Muscle of arm (tissue), 1 donor: ENCODE measurements at regions not wholly inside any gene's neighbourhood (a gene's known extent, or its start where the extent isn't known, plus 50 kb on each side); places are given as distances from the start of the nearest gene placed in this dataset.

Experiments used
- DNase-seq: peaks from one replicate; pipeline ENCODE4 v3.0.0-alpha.2; 2013

GRCh38 chr2:126990605-126991532 lies 92.2 kb downstream of the TEX51 start:
- DNase-seq: no peak

DNA sequence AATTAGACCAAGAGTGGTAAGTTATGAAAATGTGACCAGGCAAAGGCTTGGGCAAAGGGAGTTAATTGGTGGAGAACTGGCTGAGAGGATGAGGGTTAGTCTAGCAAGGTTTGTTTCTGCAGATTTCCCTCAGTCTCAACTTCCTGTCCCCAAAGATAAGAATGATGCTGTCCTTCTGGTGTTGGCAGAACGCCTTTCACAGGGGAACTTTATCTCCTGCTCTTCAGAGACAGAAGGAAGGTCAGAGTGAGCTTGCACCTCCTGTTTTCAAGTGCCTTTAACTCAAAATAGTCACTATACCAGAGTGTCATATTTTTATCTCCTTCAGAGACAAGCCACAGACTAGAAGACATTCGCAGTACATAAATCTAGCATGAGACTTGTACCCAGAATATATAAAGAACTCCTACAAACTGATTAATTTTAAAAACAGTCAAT lies 95.7 kb downstream of the TEX51 start:
- DNase-seq: no peak

- DNase-seq: no peak
Observed at GRCh38 chr2:126995621-126996377, 97.1 kb downstream of the TEX51 start.

GRCh38 chr2:126996378-126996699 lies 97.6 kb downstream of the TEX51 start:
- DNase-seq: no peak
